ENCODE measurements at regions not wholly inside any gene's neighbourhood (a gene's known extent, or its start where the extent isn't known, plus 50 kb on each side); places are given as distances from the start of the nearest gene placed in this dataset.

DNA sequence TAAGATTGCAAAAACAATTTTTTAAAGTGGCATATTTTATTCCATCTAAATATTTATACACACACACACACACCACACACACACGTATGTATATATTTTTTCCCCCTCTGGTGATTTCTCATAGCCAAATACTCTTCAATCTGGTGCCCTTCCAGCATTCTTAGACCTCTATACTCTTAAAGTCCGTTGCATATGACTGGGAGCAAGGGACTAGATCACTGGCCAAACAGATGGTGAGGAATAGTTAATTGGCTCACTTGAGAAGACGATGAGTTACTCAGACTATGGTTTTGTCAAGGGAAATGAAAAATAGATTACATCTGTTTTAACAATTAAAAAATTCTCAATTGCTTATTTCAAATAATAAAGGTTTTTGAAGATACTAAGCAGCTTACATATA is 512.5 kb upstream of the LRRTM4 start:
- TF ChIP-seq CTCF (IDR thresholded peaks at IDR 0.05) (no peak), POLR2AphosphoS5 (IDR thresholded peaks at IDR 0.05) (no peak), POLR2A (IDR thresholded peaks at IDR 0.05) (no peak)

Measured in transverse colon (tissue), 4 donors.